ENCODE measurements at regions not wholly inside any gene's neighbourhood (a gene's known extent, or its start where the extent isn't known, plus 50 kb on each side); places are given as distances from the start of the nearest gene placed in this dataset.

DNA sequence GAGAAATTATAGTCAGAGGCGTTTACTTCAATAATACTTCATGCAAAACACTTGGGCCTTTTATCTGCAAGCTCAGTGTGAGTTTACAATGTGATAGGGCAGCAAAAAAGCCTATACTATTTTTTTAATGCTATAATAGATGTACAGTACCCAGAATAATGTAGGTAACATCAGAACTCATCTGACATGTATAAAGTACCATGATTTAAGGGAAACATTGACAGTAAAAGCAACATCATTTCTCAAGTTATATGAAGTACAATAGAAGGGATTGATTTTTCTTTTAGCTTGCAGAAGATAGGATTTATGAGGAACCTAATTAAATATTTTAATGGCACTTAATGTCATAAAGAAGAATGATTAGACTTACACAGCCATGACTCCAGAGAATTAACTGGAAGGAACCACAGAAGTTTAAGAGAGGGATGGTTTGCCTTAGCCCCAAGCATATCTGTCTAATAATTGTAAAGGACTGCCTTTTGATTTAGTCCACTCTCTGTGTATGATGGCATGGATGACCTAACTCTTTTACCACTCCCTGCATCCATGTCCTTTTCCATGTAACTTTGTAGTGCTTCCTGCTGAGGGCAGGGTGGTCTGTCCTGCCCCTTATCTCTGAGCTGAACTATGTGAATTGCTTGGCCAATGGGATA lies 55.9 kb upstream of the MIS18BP1 start:
- Histone ChIP-seq H4K20me1 (ENCODE audit: insufficient read depth) (no peaks in the 10 kb centered on the region), H3K9ac (ENCODE audit: low read length) (no peak overlapping the region), H3K79me2 (ENCODE audit: insufficient read depth, low read length) (no peaks in the 10 kb centered on the region), H3K27ac (ENCODE audit: low read depth, low read length) (no peak overlapping the region), H3K4me1 (ENCODE audit: control insufficient read depth in 1 of 2, insufficient read depth in 2 of 2, low read length in 2 of 2) (no peaks in the 10 kb centered on the region), H3K9me2 (ENCODE audit: insufficient read depth) (no peaks in the 10 kb centered on the region), H3K27me3 (ENCODE audit: insufficient read depth, low read length) (peaks cover 5% of the 10 kb centered on the region; the same call in 1 of the 2 replicates), H3K9me3 (ENCODE audit: control insufficient read depth in 1 of 2, insufficient read depth in 1 of 2, low read depth in 1 of 2, low read length in 2 of 2) (no peaks in the 10 kb centered on the region), H3K4me3 (replicated peaks in 1 of 2; ENCODE audit: low read depth in 1 of 2, low read length in 2 of 2) (no peak overlapping the region), H3K4me2 (ENCODE audit: low read length) (no peak overlapping the region), H3K36me3 (ENCODE audit: control insufficient read depth in 1 of 2, insufficient read depth in 2 of 2, low read length in 2 of 2) (no peaks in the 10 kb centered on the region), H2AFZ (ENCODE audit: low read depth, low read length, poor library complexity, severe bottlenecking) (no peak overlapping the region)
- CTCF ChIA-PET = interaction anchor here (1.1 kb wide), 1 partner anchor 56 kb away, joined by 3 read pairs; the partner anchor contains the start of gene MIS18BP1
- no TSS peak for BruUV-seq (replicated peaks)
- POLR2A ChIA-PET = no interaction called here
- RAD21 ChIA-PET (ENCODE audit: low non-redundant PET in 1 of 2, low total read pairs in 2 of 2, uncharacterized antibody in 2 of 2, unreplicated experiment in 2 of 2) = no interaction called here
- no peak for DNase-seq (ENCODE audit: low read depth, low spot score)
- TF ChIP-seq SIN3A (IDR thresholded peaks at IDR 0.05; ENCODE audit: low read depth) = no peak
- TF ChIP-seq, protein P1, sequence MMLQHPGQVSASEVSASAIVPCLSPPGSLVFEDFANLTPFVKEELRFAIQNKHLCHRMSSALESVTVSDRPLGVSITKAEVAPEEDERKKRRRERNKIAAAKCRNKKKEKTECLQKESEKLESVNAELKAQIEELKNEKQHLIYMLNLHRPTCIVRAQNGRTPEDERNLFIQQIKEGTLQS (IDR thresholded peaks at IDR 0.05) = no peak
- no peak for TF ChIP-seq ELF1 (IDR thresholded peaks at IDR 0.05; ENCODE audit: borderline replicate concordance, low read depth)
- no peak for TF ChIP-seq SRF (IDR thresholded peaks at IDR 0.05; ENCODE audit: low read depth)
- no peak for TF ChIP-seq CBX3 (IDR thresholded peaks at IDR 0.05; ENCODE audit: low read depth)
- TF ChIP-seq, protein P2, sequence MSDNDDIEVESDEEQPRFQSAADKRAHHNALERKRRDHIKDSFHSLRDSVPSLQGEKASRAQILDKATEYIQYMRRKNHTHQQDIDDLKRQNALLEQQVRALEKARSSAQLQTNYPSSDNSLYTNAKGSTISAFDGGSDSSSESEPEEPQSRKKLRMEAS (IDR thresholded peaks at IDR 0.05) = no peak
- no peak for TF ChIP-seq ZFX (IDR thresholded peaks at IDR 0.05)
- TF ChIP-seq, protein P3, sequence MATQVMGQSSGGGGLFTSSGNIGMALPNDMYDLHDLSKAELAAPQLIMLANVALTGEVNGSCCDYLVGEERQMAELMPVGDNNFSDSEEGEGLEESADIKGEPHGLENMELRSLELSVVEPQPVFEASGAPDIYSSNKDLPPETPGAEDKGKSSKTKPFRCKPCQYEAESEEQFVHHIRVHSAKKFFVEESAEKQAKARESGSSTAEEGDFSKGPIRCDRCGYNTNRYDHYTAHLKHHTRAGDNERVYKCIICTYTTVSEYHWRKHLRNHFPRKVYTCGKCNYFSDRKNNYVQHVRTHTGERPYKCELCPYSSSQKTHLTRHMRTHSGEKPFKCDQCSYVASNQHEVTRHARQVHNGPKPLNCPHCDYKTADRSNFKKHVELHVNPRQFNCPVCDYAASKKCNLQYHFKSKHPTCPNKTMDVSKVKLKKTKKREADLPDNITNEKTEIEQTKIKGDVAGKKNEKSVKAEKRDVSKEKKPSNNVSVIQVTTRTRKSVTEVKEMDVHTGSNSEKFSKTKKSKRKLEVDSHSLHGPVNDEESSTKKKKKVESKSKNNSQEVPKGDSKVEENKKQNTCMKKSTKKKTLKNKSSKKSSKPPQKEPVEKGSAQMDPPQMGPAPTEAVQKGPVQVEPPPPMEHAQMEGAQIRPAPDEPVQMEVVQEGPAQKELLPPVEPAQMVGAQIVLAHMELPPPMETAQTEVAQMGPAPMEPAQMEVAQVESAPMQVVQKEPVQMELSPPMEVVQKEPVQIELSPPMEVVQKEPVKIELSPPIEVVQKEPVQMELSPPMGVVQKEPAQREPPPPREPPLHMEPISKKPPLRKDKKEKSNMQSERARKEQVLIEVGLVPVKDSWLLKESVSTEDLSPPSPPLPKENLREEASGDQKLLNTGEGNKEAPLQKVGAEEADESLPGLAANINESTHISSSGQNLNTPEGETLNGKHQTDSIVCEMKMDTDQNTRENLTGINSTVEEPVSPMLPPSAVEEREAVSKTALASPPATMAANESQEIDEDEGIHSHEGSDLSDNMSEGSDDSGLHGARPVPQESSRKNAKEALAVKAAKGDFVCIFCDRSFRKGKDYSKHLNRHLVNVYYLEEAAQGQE (IDR thresholded peaks at IDR 0.05; ENCODE audit: low read depth) = no peak
- TF ChIP-seq POLR2AphosphoS5 (IDR thresholded peaks at IDR 0.05; ENCODE audit: low read depth, low read length) = no peak
- no peak for TF ChIP-seq FOSL1 (IDR thresholded peaks at IDR 0.05; ENCODE audit: low read depth)
- TF ChIP-seq ZNF274 (IDR thresholded peaks at IDR 0.05; ENCODE audit: low read depth, low read length) = no peak
- TF ChIP-seq POLR2A (IDR thresholded peaks at IDR 0.05; ENCODE audit: borderline replicate concordance, extremely low read depth, insufficient read depth, insufficient read length) = no peak
- TF ChIP-seq RAD21 (IDR thresholded peaks at IDR 0.05; ENCODE audit: low read depth) = no peak
- TF ChIP-seq JUND (IDR thresholded peaks at IDR 0.05) = no peak
- no peak for TF ChIP-seq CEBPB (IDR thresholded peaks at IDR 0.05; ENCODE audit: low read depth)
- TF ChIP-seq EZH2 (IDR thresholded peaks at IDR 0.05) = no peak
- no peak for ATAC-seq
- intact Hi-C loops (cut with micrococcal nuclease) = no loop called here
